H1 (cell line): ENCODE measurements at regions not wholly inside any gene's neighbourhood (a gene's known extent, or its start where the extent isn't known, plus 50 kb on each side); places are given as distances from the start of the nearest gene placed in this dataset.

Source experiments
- CEBPB ChIP-seq: IDR thresholded peaks from 2 replicates; pipeline ENCODE4 v1.6.1; 2012; ENCODE audit warnings: low read depth, low read length
- CHD2 ChIP-seq: IDR thresholded peaks from 2 replicates; pipeline ENCODE4 v1.6.1; 2012; ENCODE audit warnings: low read length, improper control_type of control experiment
- JUN ChIP-seq: IDR thresholded peaks from 2 replicates; pipeline ENCODE4 v1.6.1; 2011; ENCODE audit warnings: low read depth, mild to moderate bottlenecking, improper control_type of control experiment, low read length
- KDM4A ChIP-seq: IDR thresholded peaks from one replicate; pipeline ENCODE4 v1.7.1; 2012; ENCODE audit warnings: low read depth, mild to moderate bottlenecking, moderate library complexity, low read length, inconsistent platforms; ENCODE audit not compliant: severe bottlenecking
- RAD21 ChIP-seq, 2 experiments: IDR thresholded peaks in 1 of 2; conservative IDR thresholded peaks in 1 of 2; 2 replicates each; pipeline ENCODE4 v1.6.1; 2011; ENCODE audit warnings: low read depth in 2 of 2, low read length in 2 of 2, improper control_type of control experiment in 1 of 2, inconsistent platforms in 1 of 2, mild to moderate bottlenecking in 1 of 2, moderate library complexity in 1 of 2
- RFX5 ChIP-seq: IDR thresholded peaks from 2 replicates; pipeline ENCODE4 v1.6.1; 2011; ENCODE audit warnings: low read depth, low read length, improper control_type of control experiment, borderline replicate concordance
- TEAD4 ChIP-seq: IDR thresholded peaks from 2 replicates; pipeline ENCODE4 v1.6.1; 2012; ENCODE audit warnings: low read depth, low read length, inconsistent platforms, mixed read lengths
- ZNF274 ChIP-seq: IDR thresholded peaks from 2 replicates; pipeline ENCODE4 v1.7.0; 2012; ENCODE audit warnings: low read length, borderline replicate concordance; ENCODE audit errors: extremely low read depth

- no peak for TF ChIP-seq RFX5
- TF ChIP-seq RAD21 (IDR thresholded peaks at IDR 0.05 in 1 of 2, conservative IDR thresholded peaks at IDR 0.05 in 1 of 2; ENCODE audit: low read depth in 2 of 2, low read length in 2 of 2), result no peak
- TF ChIP-seq CHD2, result no peak
- no peak for TF ChIP-seq JUN
- no peak for TF ChIP-seq ZNF274
- no peak for TF ChIP-seq TEAD4
- TF ChIP-seq CEBPB, result no peak
- TF ChIP-seq KDM4A, result no peak
- TF ChIP-seq, all 59 proteins: peak for 0
These were observed 164.1 kb upstream of the SEMA6A start (continued) for GRCh38 chr5:116738615-116739261.
